Hindlimb muscle (tissue), 1 donor: ENCODE measurements at regions not wholly inside any gene's neighbourhood (a gene's known extent, or its start where the extent isn't known, plus 50 kb on each side); places are given as distances from the start of the nearest gene placed in this dataset.

Experiments
- DNase-seq: peaks from one replicate; pipeline ENCODE4 v3.0.0-alpha.2; 2013

GRCh38 chr13:106233134-106233735 lies 302.2 kb downstream of the EFNB2 start:
- DNase-seq = no peak

DNA sequence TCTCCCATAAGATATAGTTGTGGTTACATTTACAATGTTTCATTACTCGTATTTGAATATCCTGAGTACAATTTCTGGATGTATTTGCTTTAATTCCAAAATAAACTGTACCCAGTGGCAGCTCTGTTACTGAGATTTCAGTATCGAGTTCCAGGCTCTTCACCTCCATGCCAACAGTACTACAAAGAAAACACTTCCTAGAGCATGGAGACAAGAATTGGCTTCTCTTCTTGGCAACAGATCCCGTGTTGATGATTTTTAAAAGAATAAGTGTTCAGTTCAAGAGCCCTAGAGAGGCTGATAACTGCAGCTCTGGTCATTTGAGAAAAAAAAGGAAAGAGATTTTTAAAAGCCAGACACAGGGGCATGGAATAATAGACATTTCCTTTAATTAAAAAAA lies 302.8 kb downstream of the EFNB2 start:
- no peak for DNase-seq

GRCh38 chr13:106230450-106230849 lies 305.0 kb downstream of the EFNB2 start:
- no peak for DNase-seq

DNA sequence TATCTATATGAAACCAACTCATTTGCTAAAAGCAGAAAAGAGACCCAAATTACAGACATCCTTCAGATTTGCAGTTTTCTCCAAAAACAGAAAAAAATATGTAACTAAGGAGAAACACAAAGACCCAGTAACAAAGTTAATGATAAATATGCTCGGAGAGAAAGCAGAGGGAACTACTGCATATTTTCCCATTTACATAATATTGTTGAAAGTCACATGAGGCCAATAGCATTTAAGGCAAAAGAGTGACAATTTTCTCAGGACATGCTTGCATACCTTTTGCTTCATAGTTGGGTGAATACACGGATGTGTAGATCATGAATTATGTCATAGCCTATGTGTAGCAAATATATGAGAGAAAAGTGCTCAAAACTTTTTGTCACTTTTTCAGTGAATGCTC lies 310.3 kb downstream of the EFNB2 start:
- no peak for DNase-seq

- DNase-seq = no peak
Measured at GRCh38 chr13:106220211-106220610, 315.3 kb downstream of the EFNB2 start.

DNA sequence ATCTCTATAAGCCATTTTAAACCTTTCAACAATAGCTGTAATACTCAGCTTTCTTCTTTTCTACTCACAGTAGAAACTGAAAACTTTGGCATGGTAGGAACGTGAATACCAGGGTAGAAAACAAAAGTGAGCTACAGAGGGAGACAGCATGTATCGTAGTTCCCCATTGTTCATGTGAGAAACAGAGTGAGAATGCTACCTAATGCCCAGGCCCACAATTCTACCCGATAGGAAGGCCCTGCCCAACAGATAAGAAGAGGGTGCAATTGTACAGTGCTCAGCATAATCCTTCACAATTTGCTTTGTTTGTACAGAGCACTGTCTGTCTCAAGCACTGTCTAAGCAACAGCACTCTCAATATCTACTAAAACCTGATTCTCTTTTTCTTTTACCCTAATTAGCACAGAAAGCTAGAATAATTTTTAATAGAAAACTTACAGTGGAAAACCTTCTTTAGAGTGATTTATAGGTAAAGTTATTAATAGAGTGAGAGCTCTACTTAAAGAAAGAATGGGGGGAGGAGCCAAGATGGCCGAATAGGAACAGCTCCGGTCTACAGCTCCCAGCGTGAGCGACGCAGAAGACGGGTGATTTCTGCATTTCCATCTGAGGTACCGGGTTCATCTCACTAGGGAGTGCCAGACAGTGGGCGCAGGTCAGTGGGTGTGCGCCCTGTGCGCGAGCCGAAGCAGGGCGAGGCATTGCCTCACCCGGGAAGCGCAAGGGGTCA lies 322.3 kb downstream of the EFNB2 start:
- DNase-seq = no peak

DNA sequence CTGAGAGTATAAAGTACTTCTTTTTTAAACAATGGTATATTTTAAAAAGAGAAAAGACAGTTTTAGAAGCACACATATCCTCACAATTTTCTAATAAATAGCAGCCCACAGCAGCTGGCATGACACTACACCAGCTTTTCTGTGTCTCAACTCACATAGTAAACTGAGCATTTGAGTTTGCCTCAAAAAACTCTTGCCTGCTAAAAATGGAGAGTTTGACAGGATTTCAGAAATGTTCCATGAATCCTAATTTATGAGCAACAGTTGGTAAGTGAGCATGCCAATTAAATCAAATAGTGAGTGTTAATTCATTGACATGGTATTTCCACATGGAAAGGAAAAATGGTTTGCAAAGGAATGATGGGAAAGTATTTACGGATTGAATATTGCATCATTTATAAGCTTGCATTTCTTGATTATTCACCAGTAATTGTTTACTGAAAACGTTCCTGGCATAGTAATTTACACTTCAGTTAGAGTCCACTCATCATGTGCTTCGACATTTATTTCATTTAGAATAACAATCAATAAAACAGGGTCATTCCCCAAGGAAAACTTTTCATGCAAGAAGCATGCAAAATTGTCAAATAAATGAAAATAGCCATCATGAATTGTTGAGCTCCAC lies 323.0 kb downstream of the EFNB2 start:
- no peak for DNase-seq

GRCh38 chr13:106210324-106210723 lies 325.1 kb downstream of the EFNB2 start:
- no peak for DNase-seq

DNA sequence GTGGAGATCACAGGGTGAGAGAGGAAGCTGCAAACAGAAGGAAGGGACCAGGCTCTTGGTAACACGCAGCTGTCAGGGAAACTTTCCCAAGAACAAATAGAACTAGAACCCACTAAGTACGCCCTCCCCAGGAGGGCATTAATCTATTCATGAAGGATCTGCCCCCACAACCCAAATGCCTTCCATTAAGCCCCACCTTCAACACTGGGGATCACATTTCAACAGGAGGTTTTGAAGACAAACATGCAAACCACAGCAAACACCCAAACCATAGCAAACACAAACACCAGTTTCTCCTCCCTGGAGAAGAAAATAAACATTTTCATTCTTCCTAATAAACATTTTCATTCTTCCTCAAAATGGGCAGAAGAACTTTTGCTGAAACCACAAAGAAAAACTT lies 329.6 kb downstream of the EFNB2 start:
- no peak for DNase-seq

DNA sequence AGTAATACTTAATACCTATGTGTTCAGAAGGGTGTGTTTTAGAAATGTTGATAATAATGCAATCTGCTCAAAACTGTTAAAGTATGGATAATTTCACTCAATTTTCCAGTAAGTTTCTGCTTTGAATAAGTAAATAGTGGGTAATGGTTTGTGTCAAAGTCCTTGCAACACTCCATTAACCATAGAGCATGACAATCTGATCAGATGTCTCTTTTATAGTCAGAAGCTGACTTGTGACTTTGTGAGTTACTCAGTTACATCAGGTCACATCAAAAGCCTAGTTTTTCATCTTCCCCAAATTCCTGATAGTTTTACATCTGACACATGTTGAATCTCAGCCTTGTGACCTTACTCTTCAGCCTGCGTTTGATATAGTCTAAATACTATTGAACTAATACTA lies 338.0 kb downstream of the EFNB2 start:
- DNase-seq = no peak

DNA sequence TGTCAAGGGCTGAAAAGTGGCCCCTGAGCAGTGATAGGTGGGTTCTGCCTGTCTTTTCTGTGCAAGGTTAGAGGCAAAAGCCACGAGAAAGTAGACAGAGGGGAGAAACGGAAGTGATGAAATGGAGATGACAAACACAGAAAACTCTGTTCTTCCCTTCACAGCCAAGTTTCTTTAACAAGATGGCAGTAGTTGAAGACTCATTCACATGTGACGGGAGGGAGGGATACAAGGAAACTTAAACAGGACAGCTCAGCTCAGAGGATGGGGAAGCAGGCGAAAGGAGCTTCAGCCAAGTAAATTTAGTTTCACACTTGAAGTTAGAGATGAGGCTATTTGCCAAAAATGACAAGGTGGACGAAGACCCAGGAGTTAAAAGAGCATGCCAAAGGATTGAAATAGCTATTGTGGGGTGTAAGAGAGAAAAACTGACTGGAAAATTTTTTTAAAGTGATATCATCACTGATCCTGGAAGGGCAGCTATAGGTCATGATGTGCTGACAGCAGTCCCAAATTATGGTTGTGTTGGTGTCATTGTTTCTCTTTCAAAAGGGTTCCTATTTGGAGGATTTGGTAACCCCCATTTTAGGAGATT lies 347.9 kb downstream of the EFNB2 start:
- DNase-seq = no peak

GRCh38 chr13:106187101-106187500 lies 348.4 kb downstream of the EFNB2 start:
- DNase-seq = no peak

DNA sequence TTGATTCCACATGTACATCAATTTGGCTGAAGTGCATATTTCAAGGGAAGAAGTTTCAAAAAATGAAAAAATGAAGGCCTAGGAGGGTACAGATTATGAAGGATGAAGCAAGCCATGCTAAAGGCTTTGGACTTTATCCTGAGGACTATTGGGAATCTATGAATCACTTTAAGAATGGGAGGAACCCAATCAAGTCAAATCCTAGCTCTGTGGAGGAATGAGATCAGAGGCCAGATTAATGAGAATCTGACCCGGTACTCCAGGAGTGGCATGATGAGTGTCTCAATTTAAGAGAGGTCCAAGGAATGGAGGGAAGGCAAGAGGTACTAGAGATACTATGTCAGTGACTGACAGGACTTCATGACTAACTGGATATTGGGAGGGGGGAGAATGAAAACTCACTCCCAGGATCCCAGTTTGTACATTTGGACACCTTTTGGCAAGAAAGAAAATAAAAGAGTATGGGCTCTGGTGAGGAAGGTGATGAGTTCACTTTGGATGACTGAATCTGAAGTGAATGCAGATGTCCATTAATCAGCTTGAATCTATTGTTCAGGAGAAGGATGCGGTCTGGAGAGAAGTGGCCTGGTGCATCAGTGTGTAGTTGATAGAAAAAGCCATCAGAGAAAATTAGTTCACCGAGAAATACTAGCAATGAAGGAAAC lies 349.0 kb downstream of the EFNB2 start:
- DNase-seq = no peak

DNA sequence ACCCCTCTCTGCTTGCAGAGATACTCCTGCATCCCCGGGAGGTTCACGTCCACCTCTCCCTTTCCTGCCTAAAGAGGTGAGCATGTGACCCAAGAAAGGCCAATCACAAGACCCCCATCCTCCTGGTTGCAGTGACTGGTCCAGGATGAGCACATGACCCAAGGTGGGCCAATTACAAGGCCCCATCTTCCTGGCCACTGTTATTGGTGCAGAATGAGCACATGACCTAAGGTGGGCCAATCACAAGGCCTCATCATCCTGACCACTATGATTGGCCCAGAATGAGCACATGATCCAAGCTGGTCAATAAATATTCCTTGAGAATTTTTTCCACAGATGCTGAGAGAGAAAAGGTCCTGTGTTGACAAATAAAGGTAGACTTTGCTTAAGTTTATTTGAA lies 350.7 kb downstream of the EFNB2 start:
- no peak for DNase-seq

GRCh38 chr13:106183410-106184065 lies 351.9 kb downstream of the EFNB2 start:
- DNase-seq = no peak

DNA sequence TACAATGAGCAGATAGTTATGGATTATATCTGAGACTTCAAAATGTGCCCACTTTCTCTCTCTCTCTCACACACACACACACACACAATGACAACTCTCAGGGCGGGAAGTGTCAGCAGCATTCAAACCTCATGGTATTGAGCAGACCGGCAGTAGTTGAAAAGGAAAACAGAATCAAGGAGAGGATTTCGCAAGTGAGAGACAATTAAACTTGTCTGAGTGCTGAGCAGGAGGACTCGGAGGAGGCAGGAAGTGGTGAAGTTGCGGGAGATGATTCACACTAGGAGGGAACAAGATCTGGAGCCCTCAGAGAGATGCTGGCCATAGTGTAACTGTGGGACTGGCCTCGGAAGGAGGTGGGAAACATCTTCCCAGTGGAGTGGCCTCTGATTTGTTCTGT lies 353.1 kb downstream of the EFNB2 start:
- no peak for DNase-seq

- no peak for DNase-seq
Measured at GRCh38 chr13:106178816-106179215, 356.6 kb downstream of the EFNB2 start.

GRCh38 chr13:106177146-106177545 lies 358.3 kb downstream of the EFNB2 start:
- no peak for DNase-seq

- DNase-seq = no peak
Measured at GRCh38 chr13:106176117-106176516, 359.3 kb downstream of the EFNB2 start.

- no peak for DNase-seq
Measured at GRCh38 chr13:106173891-106174610, 361.4 kb downstream of the EFNB2 start.

- no peak for DNase-seq
Measured at GRCh38 chr13:106173346-106173745, 362.1 kb downstream of the EFNB2 start.
